HCT116 (cell line): ENCODE measurements at regions not wholly inside any gene's neighbourhood (a gene's known extent, or its start where the extent isn't known, plus 50 kb on each side); places are given as distances from the start of the nearest gene placed in this dataset.

Source experiments
- CEBPB ChIP-seq: IDR thresholded peaks from 2 replicates; pipeline ENCODE4 v1.6.1; 2012; ENCODE audit warnings: low read depth
- EZH2 ChIP-seq: fragments of 200-600 bp; sonication (generic); IDR thresholded peaks from 2 replicates; pipeline ENCODE4 v1.6.1; 2017; ENCODE audit warnings: antibody characterized with exemption, mixed run types
- FOSL1 ChIP-seq: IDR thresholded peaks from 2 replicates; pipeline ENCODE4 v1.6.1; 2012; ENCODE audit warnings: low read depth
- POLR2A ChIP-seq: IDR thresholded peaks from 2 replicates; pipeline ENCODE4 v1.7.0; 2011; ENCODE audit warnings: borderline replicate concordance; ENCODE audit not compliant: insufficient read depth, insufficient read length; ENCODE audit errors: extremely low read depth
- POLR2AphosphoS5 ChIP-seq: IDR thresholded peaks from 2 replicates; pipeline ENCODE4 v1.6.1; 2011; ENCODE audit warnings: mild to moderate bottlenecking, low read depth, low read length, moderate library complexity
- RAD21 ChIP-seq: IDR thresholded peaks from 2 replicates; pipeline ENCODE4 v1.6.1; 2012; ENCODE audit warnings: low read depth, mild to moderate bottlenecking
- SIN3A ChIP-seq: IDR thresholded peaks from 2 replicates; pipeline ENCODE4 v1.6.1; 2012; ENCODE audit warnings: low read depth
- SRF ChIP-seq: IDR thresholded peaks from 2 replicates; pipeline ENCODE4 v1.6.1; 2012; ENCODE audit warnings: low read depth
- TCF7L2 ChIP-seq: IDR thresholded peaks from 2 replicates; pipeline ENCODE4 v1.7.0; 2011; ENCODE audit warnings: borderline replicate concordance, inconsistent platforms; ENCODE audit not compliant: insufficient read depth, insufficient read length; ENCODE audit errors: extremely low read depth
- YY1 ChIP-seq: IDR thresholded peaks from 2 replicates; pipeline ENCODE4 v1.6.1; 2011; ENCODE audit warnings: low read length, low read depth, moderate library complexity, mild to moderate bottlenecking; ENCODE audit not compliant: insufficient replicate concordance; ENCODE audit errors: extremely low read depth
- TF ChIP-seq, protein P1 (sequence below), 3 experiments: fragments of 200-600 bp in 1 of 3; sonication (generic) in 1 of 3; IDR thresholded peaks in 2 of 3; conservative IDR thresholded peaks in 1 of 3; 2 replicates each; pipeline ENCODE4 v1.5.1; 2012 to 2017; ENCODE audit warnings: low read depth in 2 of 3, low read length in 2 of 3, antibody characterized with exemption in 1 of 3, borderline replicate concordance in 1 of 3, control low read depth in 1 of 3, mild to moderate bottlenecking in 1 of 3, mixed read lengths in 1 of 3, mixed run types in 1 of 3, moderate library complexity in 1 of 3; ENCODE audit not compliant: insufficient read depth in 1 of 3
- TF ChIP-seq, protein P2 (sequence below): IDR thresholded peaks from 2 replicates; pipeline ENCODE4 v1.6.1; 2012; ENCODE audit warnings: low read depth

GRCh38 chr3:24722087-24722486 is 227.4 kb upstream of the THRB start:
- TF ChIP-seq CEBPB (no peak), RAD21 (no peak), EZH2 (no peak), YY1 (no peak), POLR2AphosphoS5 (no peak), FOSL1 (no peak), SIN3A (no peak), POLR2A (no peak), TCF7L2 (no peak), SRF (no peak)
- TF ChIP-seq, protein P1, sequence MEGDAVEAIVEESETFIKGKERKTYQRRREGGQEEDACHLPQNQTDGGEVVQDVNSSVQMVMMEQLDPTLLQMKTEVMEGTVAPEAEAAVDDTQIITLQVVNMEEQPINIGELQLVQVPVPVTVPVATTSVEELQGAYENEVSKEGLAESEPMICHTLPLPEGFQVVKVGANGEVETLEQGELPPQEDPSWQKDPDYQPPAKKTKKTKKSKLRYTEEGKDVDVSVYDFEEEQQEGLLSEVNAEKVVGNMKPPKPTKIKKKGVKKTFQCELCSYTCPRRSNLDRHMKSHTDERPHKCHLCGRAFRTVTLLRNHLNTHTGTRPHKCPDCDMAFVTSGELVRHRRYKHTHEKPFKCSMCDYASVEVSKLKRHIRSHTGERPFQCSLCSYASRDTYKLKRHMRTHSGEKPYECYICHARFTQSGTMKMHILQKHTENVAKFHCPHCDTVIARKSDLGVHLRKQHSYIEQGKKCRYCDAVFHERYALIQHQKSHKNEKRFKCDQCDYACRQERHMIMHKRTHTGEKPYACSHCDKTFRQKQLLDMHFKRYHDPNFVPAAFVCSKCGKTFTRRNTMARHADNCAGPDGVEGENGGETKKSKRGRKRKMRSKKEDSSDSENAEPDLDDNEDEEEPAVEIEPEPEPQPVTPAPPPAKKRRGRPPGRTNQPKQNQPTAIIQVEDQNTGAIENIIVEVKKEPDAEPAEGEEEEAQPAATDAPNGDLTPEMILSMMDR (IDR thresholded peaks at IDR 0.05 in 2 of 3, conservative IDR thresholded peaks at IDR 0.05 in 1 of 3; ENCODE audit: borderline replicate concordance in 1 of 3, insufficient read depth in 1 of 3, low read depth in 2 of 3, low read length in 2 of 3) = no peak
- TF ChIP-seq, protein P2, sequence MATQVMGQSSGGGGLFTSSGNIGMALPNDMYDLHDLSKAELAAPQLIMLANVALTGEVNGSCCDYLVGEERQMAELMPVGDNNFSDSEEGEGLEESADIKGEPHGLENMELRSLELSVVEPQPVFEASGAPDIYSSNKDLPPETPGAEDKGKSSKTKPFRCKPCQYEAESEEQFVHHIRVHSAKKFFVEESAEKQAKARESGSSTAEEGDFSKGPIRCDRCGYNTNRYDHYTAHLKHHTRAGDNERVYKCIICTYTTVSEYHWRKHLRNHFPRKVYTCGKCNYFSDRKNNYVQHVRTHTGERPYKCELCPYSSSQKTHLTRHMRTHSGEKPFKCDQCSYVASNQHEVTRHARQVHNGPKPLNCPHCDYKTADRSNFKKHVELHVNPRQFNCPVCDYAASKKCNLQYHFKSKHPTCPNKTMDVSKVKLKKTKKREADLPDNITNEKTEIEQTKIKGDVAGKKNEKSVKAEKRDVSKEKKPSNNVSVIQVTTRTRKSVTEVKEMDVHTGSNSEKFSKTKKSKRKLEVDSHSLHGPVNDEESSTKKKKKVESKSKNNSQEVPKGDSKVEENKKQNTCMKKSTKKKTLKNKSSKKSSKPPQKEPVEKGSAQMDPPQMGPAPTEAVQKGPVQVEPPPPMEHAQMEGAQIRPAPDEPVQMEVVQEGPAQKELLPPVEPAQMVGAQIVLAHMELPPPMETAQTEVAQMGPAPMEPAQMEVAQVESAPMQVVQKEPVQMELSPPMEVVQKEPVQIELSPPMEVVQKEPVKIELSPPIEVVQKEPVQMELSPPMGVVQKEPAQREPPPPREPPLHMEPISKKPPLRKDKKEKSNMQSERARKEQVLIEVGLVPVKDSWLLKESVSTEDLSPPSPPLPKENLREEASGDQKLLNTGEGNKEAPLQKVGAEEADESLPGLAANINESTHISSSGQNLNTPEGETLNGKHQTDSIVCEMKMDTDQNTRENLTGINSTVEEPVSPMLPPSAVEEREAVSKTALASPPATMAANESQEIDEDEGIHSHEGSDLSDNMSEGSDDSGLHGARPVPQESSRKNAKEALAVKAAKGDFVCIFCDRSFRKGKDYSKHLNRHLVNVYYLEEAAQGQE = no peak
